ELR (cell line): ENCODE measurements at regions not wholly inside any gene's neighbourhood (a gene's known extent, or its start where the extent isn't known, plus 50 kb on each side); places are given as distances from the start of the nearest gene placed in this dataset.

Experiments used
- DNase-seq: peaks from one replicate; pipeline ENCODE4 v3.0.0-alpha.2; 2015; ENCODE audit warnings: low read depth

DNA sequence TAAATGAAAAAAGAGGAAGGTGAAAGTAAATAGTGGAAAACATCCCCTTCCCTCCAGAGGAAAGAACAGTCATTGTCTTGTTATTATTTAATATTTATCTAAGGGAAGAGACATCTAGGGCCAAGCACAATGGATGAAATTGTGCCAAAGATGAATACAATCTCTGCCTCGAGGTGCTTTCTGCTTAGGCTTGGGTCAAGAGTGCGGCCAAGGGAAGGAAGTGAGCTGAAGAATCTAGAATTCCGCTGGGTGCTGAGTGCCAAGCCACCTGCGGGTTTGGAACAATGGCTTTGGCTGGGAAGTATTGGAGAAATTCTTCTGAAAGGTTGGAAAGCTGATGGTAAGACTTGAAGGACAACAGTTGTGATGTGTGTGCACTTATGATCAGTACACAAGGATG is 531.3 kb upstream of the FZD8 start:
- peak; percentile 37 for DNase-seq

DNA sequence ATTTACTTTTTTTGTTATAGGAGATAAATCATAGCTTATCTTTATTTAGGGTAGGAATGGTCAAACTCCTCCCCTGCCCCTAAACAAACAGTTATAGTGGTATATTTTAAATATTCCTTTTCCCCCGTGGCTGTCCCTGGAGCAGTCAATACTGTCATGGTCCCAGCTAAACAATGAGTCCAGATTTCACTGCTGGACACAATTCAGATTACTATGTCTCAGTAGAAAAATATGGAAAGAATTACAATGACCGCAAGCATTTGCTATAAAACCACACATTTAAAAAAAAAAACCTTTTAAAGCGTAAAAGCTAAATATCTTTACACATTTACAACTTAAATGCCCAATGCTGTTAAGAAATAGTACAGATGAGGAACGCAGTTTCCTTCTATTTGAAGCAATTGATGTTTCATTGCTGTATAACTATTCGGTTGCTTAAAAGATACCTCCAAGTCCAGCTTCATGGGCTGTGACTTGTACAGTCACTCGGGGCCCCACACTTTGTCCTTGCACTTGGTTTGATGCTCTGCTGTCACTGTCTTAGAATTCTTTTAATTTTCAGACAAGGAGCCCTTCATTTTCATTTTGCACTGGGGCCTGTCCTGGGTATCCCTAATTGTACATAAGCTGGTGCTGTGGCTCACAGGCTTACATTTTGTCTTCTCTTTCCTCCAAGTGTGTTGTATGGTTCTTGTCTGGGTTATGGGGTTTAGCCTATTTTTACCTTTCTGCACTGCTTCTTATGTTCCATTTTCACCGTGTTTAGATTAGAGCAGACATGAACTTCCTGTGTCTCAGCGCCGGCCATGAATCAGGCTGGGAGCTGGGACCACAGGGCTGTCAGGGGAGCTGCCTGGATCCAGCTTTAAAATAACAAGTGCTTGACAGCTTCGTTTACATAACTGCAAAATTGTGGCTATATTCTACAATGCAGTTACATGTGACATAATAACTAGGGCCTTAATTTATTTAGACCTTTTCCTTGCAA is 530.2 kb upstream of the FZD8 start:
- DNase-seq = peak; percentile 59

DNA sequence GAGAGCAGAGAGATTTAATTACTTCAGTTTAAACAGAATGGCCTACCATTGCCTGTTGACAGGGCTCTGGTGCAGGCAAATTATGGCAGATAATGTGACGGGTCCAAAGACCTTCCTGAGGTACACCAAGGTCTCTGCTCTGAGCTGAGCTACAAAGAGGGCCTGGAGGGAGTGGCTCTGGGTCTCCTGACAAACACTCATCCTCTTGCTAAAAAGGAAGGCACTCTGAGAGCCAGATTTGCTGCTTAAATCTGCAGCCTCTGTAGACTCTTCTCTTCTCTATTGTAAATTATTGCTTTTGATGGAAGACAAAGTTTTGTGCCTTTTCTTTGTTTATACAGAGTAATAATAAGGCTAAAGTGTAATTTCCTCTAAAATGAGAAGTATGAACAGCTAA is 529.5 kb upstream of the FZD8 start:
- DNase-seq = peak; percentile 12

DNA sequence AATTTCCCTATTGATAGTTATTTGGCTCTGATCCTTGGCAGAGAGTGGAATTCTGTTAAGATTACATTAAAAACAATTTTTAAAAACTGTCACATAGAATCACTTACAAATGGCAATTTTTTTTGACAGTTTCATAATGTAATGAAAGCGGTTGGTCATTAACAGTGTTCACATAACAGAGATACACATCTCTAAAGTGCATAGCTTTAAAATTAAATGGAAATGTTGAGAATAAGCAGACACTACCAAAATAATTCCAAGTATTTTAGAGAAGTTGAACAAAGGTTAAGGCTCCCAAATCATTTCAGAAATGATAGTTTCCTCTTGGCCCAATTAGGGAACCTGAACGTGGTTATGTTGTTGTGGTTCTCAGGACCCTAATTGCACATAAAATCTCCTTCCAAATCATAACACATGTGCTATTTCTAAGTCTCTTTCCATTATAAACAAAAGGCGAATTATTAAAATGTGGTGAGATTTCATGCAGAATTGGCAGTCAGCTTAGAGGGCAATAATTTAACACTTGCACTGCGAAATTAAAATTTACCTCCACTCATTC is 528.9 kb upstream of the FZD8 start:
- no peak for DNase-seq

DNA sequence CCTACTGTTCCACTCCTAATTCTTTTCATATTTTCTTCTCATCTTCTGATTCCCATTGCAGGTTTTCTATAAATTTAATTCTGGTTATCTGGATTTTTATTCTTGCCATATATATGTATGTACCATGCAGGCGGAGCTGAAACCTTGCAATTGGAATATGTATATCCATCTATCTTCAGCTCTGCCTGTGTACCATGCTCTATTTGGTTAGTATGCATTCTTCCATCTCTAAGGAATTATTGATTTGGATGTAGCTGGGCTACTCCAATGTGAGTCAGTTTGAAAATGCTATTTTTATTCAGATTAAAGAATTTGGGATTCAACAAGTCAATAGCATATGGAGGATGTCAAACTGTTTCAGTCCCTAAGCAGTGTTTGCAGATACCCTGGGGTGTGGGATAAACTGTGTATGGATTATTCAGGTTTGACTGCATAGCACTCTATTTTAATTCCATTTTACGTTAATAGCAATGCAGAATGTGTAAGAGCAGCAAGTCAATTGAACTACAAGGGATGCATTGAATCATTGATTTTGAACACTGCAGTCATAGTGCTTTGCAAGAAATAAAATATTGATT is 528.1 kb upstream of the FZD8 start:
- no peak for DNase-seq

DNA sequence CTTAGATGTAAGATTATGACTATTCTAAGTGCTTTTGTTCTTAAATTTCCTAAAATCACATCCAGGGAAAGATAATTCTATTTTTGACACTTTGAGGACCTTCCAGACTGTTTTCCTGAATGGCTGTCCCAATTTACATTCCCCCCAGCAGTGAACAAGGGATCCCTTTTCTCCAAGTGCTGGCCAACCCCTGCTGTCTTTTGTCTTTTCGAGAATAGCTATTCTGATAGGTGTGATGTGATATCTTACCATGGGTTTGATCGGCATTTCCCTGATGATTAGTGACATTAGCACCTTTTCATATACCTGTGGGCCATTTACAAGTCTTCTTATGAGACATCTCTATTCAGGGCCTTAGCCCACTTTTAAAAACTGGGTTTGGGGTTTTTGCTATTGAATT is 526.7 kb upstream of the FZD8 start:
- no peak for DNase-seq

DNA sequence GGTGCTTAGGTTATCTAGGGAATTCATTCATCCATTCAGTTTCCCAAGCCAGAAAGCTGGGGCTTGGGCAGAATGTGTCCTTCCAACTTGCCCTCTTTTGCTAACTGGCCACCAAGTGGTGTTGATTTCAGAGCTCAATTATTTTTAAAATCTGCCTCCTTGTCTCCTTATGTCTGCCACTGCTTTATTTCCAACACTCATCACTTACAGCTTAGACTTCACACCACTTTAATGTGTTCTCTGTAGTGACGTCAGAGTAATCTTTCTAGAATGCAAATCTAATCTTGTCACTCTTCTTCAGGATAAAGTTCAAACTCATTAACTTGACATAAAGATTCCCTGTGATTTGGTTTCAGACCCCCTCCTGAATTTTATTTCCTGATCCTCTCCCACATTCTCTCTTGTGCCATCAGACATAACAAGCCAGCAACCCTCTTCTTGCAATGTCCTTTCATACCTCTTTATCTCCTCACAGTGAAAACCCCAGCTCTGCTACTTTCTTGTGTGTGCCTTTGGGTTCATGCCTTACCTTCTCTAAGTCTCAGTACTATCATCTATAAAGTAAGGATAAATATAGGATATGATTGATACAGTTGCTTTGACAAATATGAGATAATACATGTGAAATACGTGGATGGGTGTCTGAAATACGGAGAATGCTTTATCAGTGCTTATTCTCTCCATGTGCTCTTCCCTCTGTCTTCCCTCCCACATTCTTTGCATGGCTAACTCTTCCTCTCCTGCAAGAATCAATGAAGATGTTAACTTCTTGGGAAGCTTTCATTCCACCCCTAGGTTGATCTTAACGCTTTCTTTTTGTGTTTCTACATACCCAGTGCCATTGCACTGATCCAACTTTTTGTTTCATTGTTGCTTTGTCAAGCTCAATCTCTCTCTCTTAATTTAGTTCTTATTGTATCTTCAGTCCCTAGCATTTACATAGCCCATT is 522.7 kb upstream of the FZD8 start:
- DNase-seq = no peak

DNA sequence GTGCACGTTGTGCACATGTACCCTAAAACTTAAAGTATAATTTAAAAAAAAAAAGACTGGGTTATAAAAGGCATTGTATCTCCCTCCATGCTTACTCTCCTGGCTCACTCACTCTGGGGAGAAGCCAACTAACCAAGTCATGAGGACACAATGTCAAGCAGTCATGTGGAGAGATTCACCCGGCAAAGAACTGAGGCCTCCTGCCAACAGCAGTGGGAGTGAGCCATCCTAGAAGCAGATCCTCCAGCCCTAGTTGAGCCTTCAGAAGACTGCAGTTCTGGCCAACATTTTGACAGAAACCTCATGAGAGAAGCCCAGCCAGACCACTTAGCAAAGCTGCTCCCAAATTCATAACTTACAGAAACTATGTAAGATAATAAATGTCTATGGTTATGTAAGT is 521.7 kb upstream of the FZD8 start:
- no peak for DNase-seq

DNA sequence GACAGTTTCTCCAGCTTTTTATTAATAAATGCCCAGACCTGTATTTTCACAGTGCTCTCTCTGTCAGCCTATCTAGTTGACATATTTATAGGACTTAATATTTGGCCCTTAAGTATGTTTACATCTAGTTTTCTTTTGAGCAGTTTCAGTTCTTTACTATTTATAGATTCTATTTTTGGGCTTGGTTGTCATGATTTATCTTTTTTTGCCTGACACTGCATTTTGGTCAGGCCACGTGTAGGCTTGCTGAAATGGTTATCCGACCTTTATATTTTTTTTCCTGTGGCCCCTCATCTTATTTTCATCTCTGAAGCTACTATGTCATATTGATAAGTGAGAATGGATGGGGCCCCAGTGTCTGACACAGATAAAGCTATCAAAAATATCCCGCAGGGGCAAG is 515.4 kb upstream of the FZD8 start:
- no peak for DNase-seq

DNA sequence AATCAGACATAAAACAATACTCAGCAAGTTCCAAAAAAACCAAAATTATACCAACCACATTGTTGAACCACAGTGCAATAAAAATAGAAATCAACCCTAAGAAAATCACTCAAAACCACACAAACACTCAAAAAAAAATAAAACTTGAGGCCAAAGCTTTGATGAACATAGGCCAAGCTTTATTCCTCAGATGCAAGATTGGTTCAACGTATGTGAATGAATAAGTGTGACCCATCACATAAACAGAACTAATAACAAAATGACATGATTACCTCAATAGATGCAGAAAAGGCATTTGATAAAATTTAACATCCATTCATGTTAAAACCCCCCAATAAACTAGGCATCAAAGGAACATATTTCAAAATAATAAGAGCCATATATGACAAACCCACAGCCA is 506.1 kb upstream of the FZD8 start:
- DNase-seq = peak; percentile 2

DNA sequence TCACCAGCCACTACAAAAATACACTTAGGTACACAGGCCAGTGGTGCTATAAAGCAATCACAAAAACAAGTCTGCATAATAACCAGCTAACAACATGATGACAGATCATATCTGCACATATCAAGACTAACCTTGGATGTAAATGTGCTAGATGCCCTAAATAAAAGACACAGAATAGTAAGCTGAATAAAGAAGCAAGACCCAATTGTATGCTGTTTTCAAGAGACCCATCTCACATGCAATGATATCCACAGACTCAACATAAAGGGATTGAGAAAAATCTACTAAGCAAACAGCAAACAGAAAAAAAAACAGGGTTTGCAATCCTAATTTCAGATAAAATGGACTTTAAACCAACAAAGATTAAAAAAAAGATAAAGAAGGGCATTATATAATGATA is 505.4 kb upstream of the FZD8 start:
- no peak for DNase-seq

DNA sequence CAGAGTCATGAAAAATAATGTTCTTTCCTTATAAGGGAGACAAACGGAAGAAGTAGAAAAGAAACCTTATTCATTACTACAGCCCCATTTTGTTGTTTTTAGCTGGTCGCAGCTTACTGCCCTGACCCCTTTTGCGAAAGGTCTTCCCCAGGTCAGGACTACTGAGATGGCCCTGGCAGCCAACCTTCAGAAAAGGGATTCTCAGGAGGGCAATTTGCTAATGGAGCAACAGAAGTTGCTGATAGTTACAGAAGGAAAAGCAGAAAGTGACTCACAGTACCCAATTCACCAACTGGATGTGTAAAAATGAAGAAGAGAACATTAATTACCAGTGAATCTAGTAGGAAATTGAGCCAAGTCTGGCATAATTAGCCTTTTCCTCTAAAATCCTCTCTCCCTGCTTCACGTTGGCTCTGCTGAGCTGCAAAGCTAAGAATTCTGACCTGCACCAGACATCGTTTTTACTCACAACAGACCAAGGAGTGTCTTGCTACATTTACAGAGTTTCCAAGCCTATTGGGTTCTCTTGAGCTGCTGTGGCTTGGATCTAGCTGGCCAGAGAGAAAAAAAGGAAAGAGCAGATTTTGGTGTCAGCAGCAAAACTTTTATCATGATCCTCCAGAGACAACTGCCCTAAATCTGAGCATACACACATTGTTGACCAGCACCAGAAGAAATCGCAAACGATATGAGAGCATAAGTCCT is 499.9 kb upstream of the FZD8 start:
- no peak for DNase-seq

DNA sequence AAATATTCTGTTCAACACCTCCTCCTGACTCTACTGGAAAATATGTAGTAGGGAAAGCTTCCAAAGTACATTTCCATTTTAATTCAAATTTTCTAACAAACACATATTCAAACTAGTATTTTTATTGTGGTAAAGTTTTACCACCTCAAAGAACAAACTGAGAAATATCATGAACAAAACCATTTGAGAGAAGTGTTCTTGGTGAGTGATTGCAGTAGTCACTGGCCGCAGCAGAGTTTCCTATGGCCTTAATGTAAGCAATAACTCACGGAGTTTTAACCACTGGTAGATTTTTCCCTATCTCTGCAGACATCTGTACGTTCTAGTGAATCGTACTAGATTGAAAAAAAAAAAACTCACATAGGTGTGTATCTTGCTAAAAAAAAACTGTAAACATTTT is 487.0 kb upstream of the FZD8 start:
- DNase-seq = no peak

DNA sequence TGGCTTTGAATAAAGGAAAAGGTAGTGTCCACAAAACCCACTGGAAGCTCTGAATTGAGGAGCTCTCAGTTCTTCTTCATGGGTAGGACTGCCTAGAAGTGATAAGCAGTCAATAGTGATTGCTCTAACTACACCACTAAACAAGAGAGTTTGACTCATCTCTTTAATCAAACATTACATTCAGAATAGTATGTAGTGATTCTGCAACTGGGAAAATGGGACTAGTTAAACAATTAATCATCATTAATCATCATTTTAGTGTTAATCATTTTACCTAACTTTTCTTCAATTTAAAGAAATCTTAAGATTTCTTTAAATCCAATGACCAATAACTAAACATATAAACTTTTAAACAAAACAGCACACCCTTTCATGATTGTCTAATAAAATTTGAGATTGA is 484.0 kb upstream of the FZD8 start:
- DNase-seq = no peak

DNA sequence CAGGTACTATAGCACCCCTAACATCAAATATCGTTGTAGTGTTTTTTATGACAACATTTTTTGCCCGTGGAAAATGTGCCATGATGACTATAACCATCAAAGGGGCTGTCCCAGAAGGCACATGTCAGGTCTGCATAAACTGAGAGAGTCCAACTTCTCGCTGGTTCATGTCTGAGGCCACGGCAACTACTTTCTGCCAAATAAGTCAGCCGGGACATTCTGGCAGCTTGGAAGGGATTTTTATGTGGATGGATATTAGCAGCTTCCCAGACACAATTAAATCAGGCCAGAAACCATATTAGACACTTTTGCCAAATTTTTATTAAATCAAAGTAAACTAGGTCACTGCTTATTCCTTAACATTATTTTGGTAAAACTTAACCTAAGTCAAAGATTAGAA is 477.4 kb upstream of the FZD8 start:
- no peak for DNase-seq

DNA sequence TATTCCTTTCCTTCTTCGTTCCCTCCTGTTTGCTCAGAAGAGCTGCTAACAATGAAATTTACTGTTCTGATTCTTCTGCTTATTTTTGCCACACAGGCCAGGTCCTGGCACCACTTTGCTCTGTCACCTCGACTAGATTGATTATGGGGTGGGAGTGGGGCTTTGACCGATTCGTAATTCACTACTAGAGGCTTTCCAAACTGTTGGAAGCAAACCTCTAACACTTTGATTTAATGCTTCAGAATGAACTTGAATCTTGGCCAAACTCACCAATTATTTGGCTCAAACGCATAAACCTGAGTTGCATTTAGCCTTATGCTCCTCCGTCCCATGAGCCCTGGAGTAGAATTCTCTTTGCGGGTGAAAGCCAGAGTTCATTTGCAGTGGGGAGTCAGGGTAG is 476.2 kb upstream of the FZD8 start:
- no peak for DNase-seq

DNA sequence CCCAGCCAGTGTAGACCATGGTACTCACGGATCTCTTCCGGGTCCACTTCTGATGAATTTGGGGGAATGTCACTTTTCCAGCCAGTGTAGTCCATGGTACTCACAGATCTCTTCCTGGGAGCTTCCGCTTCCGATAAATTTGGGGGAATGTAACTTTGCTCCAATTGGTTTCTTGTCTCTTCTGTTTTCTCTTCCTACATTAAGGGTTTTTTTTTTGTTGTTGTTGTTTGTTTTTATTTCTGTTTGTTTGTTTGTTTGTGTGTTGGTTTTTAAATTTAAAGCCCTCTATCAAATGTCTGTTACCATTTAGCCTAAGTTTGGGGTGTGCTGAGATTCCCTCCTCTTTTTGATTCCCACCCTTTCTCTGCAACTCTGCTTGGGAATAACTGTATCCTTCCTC is 475.8 kb upstream of the FZD8 start:
- DNase-seq = no peak

DNA sequence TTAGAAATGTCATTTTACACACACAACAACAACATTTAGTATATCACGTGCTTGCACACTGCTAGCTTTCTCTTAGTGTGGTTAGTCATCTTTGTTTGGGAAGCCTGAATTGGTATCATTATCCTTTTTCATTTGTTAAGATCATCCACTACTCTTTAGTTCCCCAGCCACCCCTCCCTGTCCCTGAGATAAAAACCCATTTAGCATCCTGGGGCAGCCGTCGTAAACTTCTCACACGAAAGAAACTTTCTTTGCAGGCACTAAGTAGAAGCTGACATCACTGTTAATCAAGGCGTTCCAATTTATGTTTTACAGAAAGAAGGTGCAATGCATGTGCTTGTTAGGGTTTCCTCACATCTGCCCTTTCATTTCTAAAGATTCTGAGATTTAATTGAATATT is 475.1 kb upstream of the FZD8 start:
- no peak for DNase-seq

DNA sequence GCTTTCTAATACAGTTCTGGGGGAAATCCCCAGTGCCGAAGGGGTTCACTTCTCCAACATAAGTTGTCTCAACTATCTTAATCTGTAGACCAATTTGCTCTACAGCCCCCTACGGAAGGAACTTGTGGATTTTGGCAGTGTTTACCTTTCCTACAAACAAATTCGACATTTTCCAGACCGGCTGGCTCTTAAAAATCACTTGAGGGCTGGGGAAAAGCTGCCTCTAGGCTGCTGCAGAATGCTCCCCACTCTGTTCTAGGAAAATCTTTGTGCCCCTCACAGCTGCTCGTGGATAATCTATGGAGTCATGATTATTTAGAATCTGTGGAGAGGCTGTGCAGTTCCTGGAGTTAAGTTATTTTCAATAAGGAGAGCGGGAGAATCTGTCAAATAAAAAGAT is 474.6 kb upstream of the FZD8 start:
- DNase-seq = no peak

DNA sequence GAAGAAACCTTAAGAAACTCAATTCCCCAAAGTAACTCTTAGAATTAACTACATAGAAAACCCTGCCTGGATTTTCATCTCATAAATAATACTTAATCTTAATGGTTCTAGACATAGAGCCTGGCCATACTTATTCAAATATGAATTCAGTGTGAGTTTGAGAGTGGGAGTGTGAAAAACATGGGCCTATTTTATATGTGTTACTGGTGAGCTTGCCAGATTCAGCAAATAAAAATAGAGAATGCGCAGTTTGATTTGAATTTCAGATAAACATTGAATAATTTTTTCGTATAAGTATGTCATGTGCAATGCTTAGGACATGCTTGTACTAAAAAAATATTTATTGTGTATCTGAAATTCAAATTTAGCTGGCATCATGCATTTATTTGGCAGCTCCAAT is 473.9 kb upstream of the FZD8 start:
- DNase-seq = no peak

DNA sequence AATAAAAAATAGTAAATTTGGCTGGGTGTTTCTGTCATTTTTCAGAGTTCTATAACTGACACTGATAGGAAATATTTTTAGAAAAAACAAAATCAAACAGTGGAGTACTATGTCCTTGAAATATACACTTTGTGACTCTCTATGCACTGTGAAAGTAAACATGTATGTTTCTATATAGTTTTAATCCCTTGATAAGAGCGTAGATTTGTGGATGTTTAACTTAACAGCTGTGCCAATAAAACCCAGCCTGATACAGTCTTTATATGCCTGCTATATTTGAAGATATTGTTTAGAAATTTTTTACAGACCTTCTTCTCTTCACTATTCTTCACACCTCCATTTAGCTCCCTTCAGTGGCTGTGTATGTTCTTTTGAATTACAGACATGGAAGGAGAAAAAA is 473.3 kb upstream of the FZD8 start:
- DNase-seq = no peak

DNA sequence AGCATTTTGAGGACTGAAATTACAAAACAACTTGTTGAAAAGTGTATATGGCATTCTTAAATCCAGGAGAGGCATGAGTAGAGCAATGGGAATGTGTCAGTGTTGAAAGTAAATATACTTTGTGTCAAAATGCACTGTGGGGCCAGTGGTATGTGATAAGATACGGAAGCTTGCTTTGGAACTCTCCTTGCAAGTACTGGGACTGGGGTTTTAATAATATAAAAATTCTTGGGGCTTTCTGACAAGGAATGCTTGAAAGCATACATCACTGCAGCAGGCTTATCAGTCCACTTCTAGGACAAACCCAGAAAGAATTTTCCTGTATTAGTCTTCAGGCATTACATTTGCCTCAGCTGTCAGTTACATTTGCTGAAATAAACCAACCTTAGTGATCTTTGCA is 472.8 kb upstream of the FZD8 start:
- DNase-seq = no peak
